HG02610 (cell line): ENCODE measurements at regions not wholly inside any gene's neighbourhood (a gene's known extent, or its start where the extent isn't known, plus 50 kb on each side); places are given as distances from the start of the nearest gene placed in this dataset.
"Not testable (repeated sequence)": the region's sequence is repeated elsewhere in the genome, so short reads cannot be mapped to it uniquely, and the experiment has no call there.

Experiments used
- ATAC-seq: cut with Tn5 transposase; IDR thresholded peaks from one replicate; pipeline ENCODE4 v1.9.1; 2021; ENCODE audit warnings: mild to moderate bottlenecking, moderate library complexity; ENCODE audit not compliant: unreplicated experiment

- no peak for ATAC-seq
Measured at GRCh38 chr5:3167473-3167872, 416.0 kb upstream of the IRX2 start.

GRCh38 chr5:3163626-3164025 lies 412.1 kb upstream of the IRX2 start:
- no peak for ATAC-seq

- no peak for ATAC-seq
Measured at GRCh38 chr5:3161672-3162071, 410.2 kb upstream of the IRX2 start.

GRCh38 chr5:3157214-3157613 lies 405.7 kb upstream of the IRX2 start:
- ATAC-seq, result no peak

- ATAC-seq, result no peak
Measured at GRCh38 chr5:3155717-3156116, 404.2 kb upstream of the IRX2 start.

- no peak for ATAC-seq
Measured at GRCh38 chr5:3155046-3155445, 403.6 kb upstream of the IRX2 start.

- ATAC-seq, result no peak
Measured at GRCh38 chr5:3153906-3154305, 402.4 kb upstream of the IRX2 start.

- no peak for ATAC-seq
Measured at GRCh38 chr5:3153226-3153858, 401.9 kb upstream of the IRX2 start.

GRCh38 chr5:3149899-3150298 lies 398.4 kb upstream of the IRX2 start:
- ATAC-seq, result no peak

GRCh38 chr5:3147405-3147804 lies 395.9 kb upstream of the IRX2 start:
- not testable (repeated sequence) for ATAC-seq

GRCh38 chr5:3145641-3146040 lies 394.2 kb upstream of the IRX2 start:
- no peak for ATAC-seq

GRCh38 chr5:3143382-3143781 lies 391.9 kb upstream of the IRX2 start:
- no peak for ATAC-seq

GRCh38 chr5:3142261-3143027 lies 391.0 kb upstream of the IRX2 start:
- ATAC-seq, result no peak

GRCh38 chr5:3140117-3140516 lies 388.6 kb upstream of the IRX2 start:
- ATAC-seq, result no peak

- ATAC-seq, result no peak
Measured at GRCh38 chr5:3139499-3139931, 388.0 kb upstream of the IRX2 start.

GRCh38 chr5:3131161-3131560 lies 379.7 kb upstream of the IRX2 start:
- no peak for ATAC-seq

- ATAC-seq, result no peak
Measured at GRCh38 chr5:3129252-3129651, 377.8 kb upstream of the IRX2 start.

GRCh38 chr5:3127423-3127911 lies 376.0 kb upstream of the IRX2 start:
- ATAC-seq, result no peak

- no peak for ATAC-seq
Measured at GRCh38 chr5:3126639-3127038, 375.2 kb upstream of the IRX2 start.

- ATAC-seq, result no peak
Measured at GRCh38 chr5:3124410-3124809, 372.9 kb upstream of the IRX2 start.

- ATAC-seq, result no peak
Measured at GRCh38 chr5:3123763-3124157, 372.3 kb upstream of the IRX2 start.

- ATAC-seq, result no peak
Measured at GRCh38 chr5:3122985-3123762, 371.7 kb upstream of the IRX2 start.
